ENCODE measurements at regions not wholly inside any gene's neighbourhood (a gene's known extent, or its start where the extent isn't known, plus 50 kb on each side); places are given as distances from the start of the nearest gene placed in this dataset.

GRCh38 chr3:152105446-152105845 is 163.3 kb upstream of the MBNL1 start:
- no peak overlapping the region for H2AK5ac ChIP-seq (ENCODE audit: low read depth, low read length)
- no peaks in the 10 kb centered on the region; a peak in 1 of 4 replicates for H3K9me3 ChIP-seq (ENCODE audit: insufficient read depth in 2 of 2, low read depth in 1 of 2, low read length in 1 of 2)
- no peaks in the 10 kb centered on the region for H3K79me1 ChIP-seq (ENCODE audit: low read depth, low read length)
- H3K27me3 ChIP-seq (replicated peaks in 1 of 4; ENCODE audit: control insufficient read depth in 3 of 4, extremely low read depth in 1 of 4, insufficient read depth in 3 of 4, low read length in 3 of 4): peaks cover 0 to 1% (median 0%) of the 10 kb centered on the region in 4 experiments; a peak in 1 of 7 replicates
- no peak overlapping the region for H3K14ac ChIP-seq (ENCODE audit: insufficient read length)
- H3K4me3 ChIP-seq (ENCODE audit: extremely low read depth in 1 of 4, insufficient read depth in 2 of 4, low read depth in 3 of 4, low read length in 4 of 4): no peak overlapping the region
- H2AFZ ChIP-seq (ENCODE audit: low read length): no peak overlapping the region
- no peak overlapping the region for H3K9ac ChIP-seq (replicated peaks in 1 of 4; ENCODE audit: extremely low read depth in 1 of 4, low read depth in 3 of 4, low read length in 3 of 4)
- H4K91ac ChIP-seq (replicated peaks; ENCODE audit: insufficient read length, low read length): no peak overlapping the region
- no peaks in the 10 kb centered on the region for H3K23me2 ChIP-seq (ENCODE audit: low read depth, low read length)
- no peaks in the 10 kb centered on the region for H3K4me1 ChIP-seq (replicated peaks in 1 of 4; ENCODE audit: control insufficient read depth in 3 of 4, insufficient read depth in 4 of 4, low read length in 3 of 4)
- no peaks in the 10 kb centered on the region for H3K79me2 ChIP-seq (ENCODE audit: control insufficient read depth in 1 of 2, insufficient read depth in 2 of 2, low read length in 2 of 2)
- H2BK12ac ChIP-seq (ENCODE audit: low read depth, low read length): no peak overlapping the region
- H3K18ac ChIP-seq (ENCODE audit: extremely low read depth, low read length): no peak overlapping the region
- H2BK120ac ChIP-seq (replicated peaks; ENCODE audit: low read depth, low read length): no peak overlapping the region
- POLR2A ChIA-PET (ENCODE audit: partially characterized antibody): no interaction called here
- H2BK20ac ChIP-seq (ENCODE audit: low read length): no peak overlapping the region
- no peak for FAIRE-seq
- no peak overlapping the region for H3K23ac ChIP-seq (ENCODE audit: insufficient read length)
- H4K20me1 ChIP-seq (replicated peaks in 1 of 2; ENCODE audit: control insufficient read depth in 1 of 2, insufficient read depth in 2 of 2, low read length in 2 of 2): no peaks in the 10 kb centered on the region
- H3K27ac ChIP-seq (ENCODE audit: low read depth, low read length): no peak overlapping the region
- no peak overlapping the region for H4K8ac ChIP-seq (ENCODE audit: extremely low read depth, insufficient read depth, low read length)
- H4K5ac ChIP-seq (ENCODE audit: insufficient read length, low read depth, low read length): no peak overlapping the region
- 90% methylated on average over 5 of the region's 5 CpGs; no CpG with 5 or more reads in 1 of the 2 experiments for WGBS, 2 experiments (ENCODE audit: extremely low coverage in 1 of 2, insufficient coverage in 1 of 2, insufficient read length in 1 of 2, insufficient replicate concordance in 2 of 2, low coverage in 1 of 2, low lambda C conversion rate in 2 of 2, missing lambda C conversion rate in 1 of 2)
- CTCF ChIA-PET (ENCODE audit: partially characterized antibody): interaction anchor here (1.1 kb wide), 1 partner anchor 9 kb away, joined by 3 read pairs; no protein-coding TSS in a partner anchor
- no peak overlapping the region for H2BK15ac ChIP-seq (ENCODE audit: low read length)
- H3K4ac ChIP-seq (replicated peaks; ENCODE audit: insufficient read length, low read depth, low read length): no peak overlapping the region
- DNase-seq (ENCODE audit: low read depth in 1 of 2, low spot score in 2 of 2): no peak
- H3K36me3 ChIP-seq (ENCODE audit: control insufficient read depth in 2 of 4, insufficient read depth in 4 of 4, low read length in 3 of 4): no peaks in the 10 kb centered on the region
- no peak overlapping the region for H2BK5ac ChIP-seq (ENCODE audit: low read depth, low read length)
- no peak overlapping the region for H3K4me2 ChIP-seq (ENCODE audit: insufficient read depth in 1 of 2, low read depth in 2 of 2, low read length in 2 of 2)
- no peak overlapping the region for H3K56ac ChIP-seq (replicated peaks; ENCODE audit: insufficient read length, low read depth, low read length)
- TF ChIP-seq ZNF274 (IDR thresholded peaks at IDR 0.05; ENCODE audit: borderline replicate concordance, extremely low read depth, low read length): no peak
- TF ChIP-seq FOSL1 (IDR thresholded peaks at IDR 0.05; ENCODE audit: insufficient read depth, low read depth, low read length): no peak
- TF ChIP-seq POLR2A (IDR thresholded peaks at IDR 0.05; ENCODE audit: control extremely low read depth in 1 of 2, low read depth in 2 of 2, low read length in 2 of 2): no peak
- TF ChIP-seq KDM5A (IDR thresholded peaks at IDR 0.05; ENCODE audit: low read length): no peak
